ENCODE measurements at regions not wholly inside any gene's neighbourhood (a gene's known extent, or its start where the extent isn't known, plus 50 kb on each side); places are given as distances from the start of the nearest gene placed in this dataset.
A peak's percentile ranks its signal among the peaks of the same experiment; 100 is the strongest.
"Not testable (repeated sequence)": the region's sequence is repeated elsewhere in the genome, so short reads cannot be mapped to it uniquely, and the experiment has no call there.

DNA sequence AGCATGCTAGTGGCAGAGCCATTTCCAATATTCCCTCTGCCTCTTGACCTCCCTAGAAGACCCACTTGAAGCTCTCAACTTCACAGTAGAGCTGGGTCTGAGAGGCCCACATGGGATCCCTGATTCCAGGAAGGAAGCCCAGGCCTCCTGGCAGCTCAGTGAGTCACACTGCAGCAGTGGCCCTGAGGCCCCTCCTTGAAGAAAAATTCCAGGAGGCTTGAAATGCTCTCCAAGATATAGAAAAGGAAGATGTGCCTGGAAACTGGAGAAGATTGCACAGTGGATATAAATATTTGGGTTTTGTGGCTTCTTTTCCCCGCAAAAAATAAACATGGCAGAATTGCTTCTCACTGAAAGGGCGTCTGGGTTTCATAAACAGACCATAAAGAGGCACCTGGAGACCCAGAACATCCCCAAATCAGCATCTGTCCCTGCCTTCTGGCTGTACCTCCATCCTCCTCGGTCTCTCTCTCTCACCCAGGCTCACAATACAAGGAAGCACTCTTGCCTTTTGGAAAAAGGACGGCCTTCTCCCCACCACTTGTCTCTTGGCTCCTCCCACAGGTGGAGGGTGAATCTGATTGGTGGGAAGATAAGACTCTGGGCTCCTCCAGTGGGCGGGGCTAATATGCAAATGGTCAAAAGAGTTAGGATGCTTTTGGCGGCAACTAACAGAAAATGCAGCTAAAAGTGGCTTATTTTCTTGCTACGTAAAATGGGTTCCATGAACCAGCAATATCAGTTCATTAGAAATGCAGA is 200.0 kb upstream of the SULF2 start:
- Histone ChIP-seq H3K4me3 (no peak overlapping the region), H3K9me3 (no peaks in the 10 kb centered on the region), H3K27ac (no peak overlapping the region), H3K4me2 (no peak overlapping the region), H3K36me3 (no peaks in the 10 kb centered on the region), H3K4me1 (peaks cover 24% of the 10 kb centered on the region), H3K27me3 (no peaks in the 10 kb centered on the region), H4K20me1 (no peaks in the 10 kb centered on the region), H3K9ac (no peak overlapping the region)
- no peak for TF ChIP-seq Cebpa-rat (IDR thresholded peaks at IDR 0.05)

DNA sequence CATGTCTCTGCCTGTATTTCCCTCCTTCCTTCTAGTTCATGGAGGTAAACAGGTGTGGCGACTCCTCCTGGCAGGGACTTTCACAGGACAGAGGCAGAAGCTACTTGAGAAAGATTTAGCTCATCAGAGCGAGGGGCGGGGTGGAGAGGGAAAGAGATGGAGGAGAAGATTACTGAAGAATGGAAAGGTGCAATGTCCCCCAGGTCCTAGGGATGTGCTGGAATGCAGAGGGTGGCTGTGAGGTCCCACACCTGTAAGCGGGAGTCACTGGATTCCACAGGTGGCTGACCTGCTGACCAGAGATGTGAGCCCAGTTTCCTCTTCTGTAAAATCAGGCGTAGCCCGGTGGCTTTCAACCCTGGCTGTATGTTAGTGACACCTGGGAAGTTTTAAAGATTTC is 199.2 kb upstream of the SULF2 start:
- H3K9ac ChIP-seq, result no peak overlapping the region
- no peaks in the 10 kb centered on the region for H3K9me3 ChIP-seq
- H3K36me3 ChIP-seq, result no peaks in the 10 kb centered on the region
- H4K20me1 ChIP-seq, result no peaks in the 10 kb centered on the region
- no peak for TF ChIP-seq Cebpa-rat (IDR thresholded peaks at IDR 0.05)
- H3K27me3 ChIP-seq, result no peaks in the 10 kb centered on the region
- peaks cover 24% of the 10 kb centered on the region for H3K4me1 ChIP-seq
- no peak overlapping the region for H3K4me3 ChIP-seq
- no peak overlapping the region for H3K27ac ChIP-seq
- no peak overlapping the region for H3K4me2 ChIP-seq

- not testable (repeated sequence) for H3K27me3 ChIP-seq, H3K36me3 ChIP-seq, H3K9me3 ChIP-seq, H4K20me1 ChIP-seq, H3K9ac ChIP-seq, H3K4me3 ChIP-seq, H3K27ac ChIP-seq
- Histone ChIP-seq H3K4me1 (peaks cover 24% of the 10 kb centered on the region), H3K4me2 (peak overlapping the region; percentile 25)
Observed at GRCh38 chr20:47983642-47984041, 198.4 kb upstream of the SULF2 start.

- no peak overlapping the region for H3K27ac ChIP-seq
- peaks cover 27% of the 10 kb centered on the region for H3K4me1 ChIP-seq
- no peaks in the 10 kb centered on the region for H4K20me1 ChIP-seq
- H3K4me2 ChIP-seq, result peak overlapping the region; percentile 25
- H3K9ac ChIP-seq, result no peak overlapping the region
- no peak for TF ChIP-seq Cebpa-rat (IDR thresholded peaks at IDR 0.05)
- H3K9me3 ChIP-seq, result no peaks in the 10 kb centered on the region
- H3K36me3 ChIP-seq, result no peaks in the 10 kb centered on the region
- no peak overlapping the region for H3K4me3 ChIP-seq
- no peaks in the 10 kb centered on the region for H3K27me3 ChIP-seq
Observed at GRCh38 chr20:47982574-47983360, 197.5 kb upstream of the SULF2 start.

DNA sequence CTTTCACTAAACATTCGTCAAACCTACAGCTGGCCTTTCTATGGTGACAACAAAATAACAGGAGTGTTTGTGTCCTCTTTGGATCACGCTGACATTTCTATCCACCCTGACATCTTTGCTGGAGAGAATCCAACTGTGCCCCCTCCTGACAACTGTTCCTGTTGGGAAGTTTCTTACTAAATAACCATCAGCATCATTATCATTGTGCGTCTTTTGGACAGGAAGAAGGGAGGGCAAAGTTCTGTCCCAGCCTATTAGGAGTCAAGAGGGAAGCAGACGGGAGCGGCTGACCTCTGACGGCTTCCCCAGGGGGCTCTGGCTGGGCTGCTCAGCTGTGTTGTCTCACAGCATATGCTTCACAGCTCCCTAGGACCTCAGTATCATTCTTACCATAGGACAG is 195.9 kb upstream of the SULF2 start:
- Histone ChIP-seq H3K36me3 (no peaks in the 10 kb centered on the region), H3K9me3 (no peaks in the 10 kb centered on the region), H3K4me3 (no peak overlapping the region), H4K20me1 (no peaks in the 10 kb centered on the region), H3K9ac (no peak overlapping the region), H3K27ac (no peak overlapping the region), H3K4me1 (peaks cover 42% of the 10 kb centered on the region), H3K4me2 (peak overlapping the region; percentile 41), H3K27me3 (no peaks in the 10 kb centered on the region)
- no peak for TF ChIP-seq Cebpa-rat (IDR thresholded peaks at IDR 0.05)

GRCh38 chr20:47980336-47981177 is 195.3 kb upstream of the SULF2 start:
- no peaks in the 10 kb centered on the region for H3K36me3 ChIP-seq
- TF ChIP-seq Cebpa-rat (IDR thresholded peaks at IDR 0.05), result no peak

DNA sequence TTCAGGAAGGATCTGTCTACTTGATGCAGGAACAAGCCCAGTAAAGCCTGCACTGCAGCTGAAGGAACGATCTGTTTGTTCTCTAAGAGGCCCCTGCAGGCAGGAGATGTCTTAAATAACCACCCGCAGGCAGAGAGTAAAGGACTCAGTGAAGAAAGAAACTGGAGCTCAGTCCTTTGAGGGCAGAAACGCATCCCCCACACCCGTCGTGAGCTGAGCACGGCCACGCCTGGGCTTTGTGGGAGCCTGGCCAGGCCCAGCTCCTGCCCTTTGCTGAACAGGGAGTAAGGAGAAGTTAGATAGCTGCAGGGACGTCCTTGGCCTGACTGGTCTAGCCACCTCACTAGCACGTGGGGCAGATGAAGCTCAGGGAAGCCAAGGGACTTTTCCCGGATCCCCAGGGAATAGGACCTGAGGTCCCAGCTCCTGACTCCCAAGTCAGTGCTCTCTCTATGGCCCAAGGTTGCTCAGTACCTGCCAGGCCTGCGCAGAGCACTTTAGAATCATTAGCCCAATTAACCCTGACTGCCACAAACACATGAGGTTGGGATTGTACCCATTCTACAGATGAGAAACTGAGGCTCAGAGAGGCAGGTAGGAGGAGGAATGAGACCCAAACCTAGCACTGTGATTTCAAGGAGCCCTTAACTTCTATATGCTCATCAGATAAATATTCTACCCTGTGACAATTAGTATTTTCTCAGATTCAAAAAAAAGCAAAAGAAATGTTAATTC is 194.2 kb upstream of the SULF2 start:
- not testable (repeated sequence) for H3K4me3 ChIP-seq, H3K27ac ChIP-seq, H3K9ac ChIP-seq, H4K20me1 ChIP-seq, H3K27me3 ChIP-seq, H3K4me2 ChIP-seq, H3K36me3 ChIP-seq, H3K9me3 ChIP-seq
- peaks cover 58% of the 10 kb centered on the region for H3K4me1 ChIP-seq

More at GRCh38 chr20:47980336-47981177, 195.3 kb upstream of the SULF2 start:
- H3K4me3 ChIP-seq, result no peak overlapping the region
- no peak overlapping the region for H3K4me2 ChIP-seq
- no peaks in the 10 kb centered on the region for H4K20me1 ChIP-seq
- H3K9ac ChIP-seq, result no peak overlapping the region
- H3K9me3 ChIP-seq, result no peaks in the 10 kb centered on the region
- H3K27ac ChIP-seq, result no peak overlapping the region
- H3K4me1 ChIP-seq, result peaks cover 49% of the 10 kb centered on the region
- no peaks in the 10 kb centered on the region for H3K27me3 ChIP-seq

DNA sequence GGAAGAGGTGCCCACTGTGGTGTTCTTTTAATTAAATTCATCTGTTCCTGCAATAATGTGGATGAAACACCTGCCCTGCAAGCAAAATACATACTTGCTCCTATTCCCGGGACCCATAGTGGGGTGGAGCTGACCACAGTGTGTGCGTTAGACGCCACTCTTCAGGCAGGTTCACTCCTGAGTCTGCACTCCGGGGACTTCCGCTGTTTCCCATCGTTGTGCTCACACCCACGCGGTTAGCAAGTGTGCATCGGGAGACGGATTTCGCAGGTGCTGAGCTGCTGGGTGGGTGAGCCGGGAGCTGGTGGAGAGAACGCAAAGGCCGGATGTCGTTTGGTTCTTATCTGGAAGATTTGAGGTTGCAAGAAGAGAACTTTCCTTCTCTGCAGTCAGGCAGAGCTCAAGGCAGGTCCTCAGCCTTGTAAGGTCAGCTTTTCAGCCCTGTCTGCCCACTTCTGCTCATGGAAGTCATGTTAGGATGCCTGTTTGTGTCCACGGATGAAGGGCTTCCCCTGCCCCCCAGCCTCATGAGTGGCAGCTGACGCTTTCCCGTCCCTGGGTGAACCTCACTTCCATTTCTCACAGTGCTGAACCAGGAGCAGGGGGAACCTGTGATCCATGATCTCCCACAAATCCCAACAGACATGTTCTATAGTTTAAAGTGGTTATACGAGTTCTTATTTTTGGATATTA is 193.3 kb upstream of the SULF2 start:
- H3K9me3 ChIP-seq, H3K27ac ChIP-seq, H3K4me2 ChIP-seq, H3K36me3 ChIP-seq, H3K27me3 ChIP-seq, H3K9ac ChIP-seq, H4K20me1 ChIP-seq, H3K4me3 ChIP-seq: not testable (repeated sequence)
- H3K4me1 ChIP-seq, result peaks cover 51% of the 10 kb centered on the region

- H3K27me3 ChIP-seq, H3K27ac ChIP-seq, H3K9ac ChIP-seq, H3K4me3 ChIP-seq, H4K20me1 ChIP-seq, H3K36me3 ChIP-seq, H3K9me3 ChIP-seq: not testable (repeated sequence)
- H3K4me2 ChIP-seq, result peak overlapping the region; percentile 37
- H3K4me1 ChIP-seq, result peaks cover 44% of the 10 kb centered on the region
Observed at GRCh38 chr20:47977789-47978252, 192.5 kb upstream of the SULF2 start.

GRCh38 chr20:47977017-47977788 is 191.9 kb upstream of the SULF2 start:
- H3K27me3 ChIP-seq, H3K36me3 ChIP-seq, H3K9ac ChIP-seq, H3K27ac ChIP-seq, H4K20me1 ChIP-seq, H3K9me3 ChIP-seq, H3K4me3 ChIP-seq: not testable (repeated sequence)
- Histone ChIP-seq H3K4me2 (peak overlapping the region; percentile 37), H3K4me1 (peaks cover 41% of the 10 kb centered on the region)

Data from BLaER1 (cell line).